ENCODE measurements at regions not wholly inside any gene's neighbourhood (a gene's known extent, or its start where the extent isn't known, plus 50 kb on each side); places are given as distances from the start of the nearest gene placed in this dataset.
A peak's percentile ranks its signal among the peaks of the same experiment; 100 is the strongest.

- DNase-seq, result no peak
Measured at GRCh38 chr3:159137949-159138348, 336.1 kb downstream of the MFSD1 start.

- no peak for DNase-seq
Measured at GRCh38 chr3:159139326-159139725, 337.5 kb downstream of the MFSD1 start.

- DNase-seq, result no peak
Measured at GRCh38 chr3:159144472-159144871, 342.6 kb downstream of the MFSD1 start.

- no peak for DNase-seq
Measured at GRCh38 chr3:159144891-159145290, 343.0 kb downstream of the MFSD1 start.

GRCh38 chr3:159146392-159146791, 344.5 kb downstream of the MFSD1 start:
- no peak for DNase-seq

- DNase-seq, result no peak
Measured at GRCh38 chr3:159146856-159147435, 345.1 kb downstream of the MFSD1 start.

- no peak for DNase-seq
Measured at GRCh38 chr3:159147813-159148212, 346.0 kb downstream of the MFSD1 start.

GRCh38 chr3:159148466-159148865, 346.6 kb downstream of the MFSD1 start:
- DNase-seq, result no peak

GRCh38 chr3:159149131-159149530, 347.3 kb downstream of the MFSD1 start:
- DNase-seq, result no peak

- DNase-seq, result no peak
Measured at GRCh38 chr3:159149633-159150032, 347.8 kb downstream of the MFSD1 start.

- DNase-seq, result no peak
Measured at GRCh38 chr3:159150180-159150579, 348.3 kb downstream of the MFSD1 start.

GRCh38 chr3:159151130-159151529, 349.3 kb downstream of the MFSD1 start:
- no peak for DNase-seq

- no peak for DNase-seq
Measured at GRCh38 chr3:159157275-159157674, 355.4 kb downstream of the MFSD1 start.

GRCh38 chr3:159158213-159158612, 356.4 kb downstream of the MFSD1 start:
- peak; percentile 80 for DNase-seq

GRCh38 chr3:159158801-159159200, 356.9 kb downstream of the MFSD1 start:
- DNase-seq, result no peak

- no peak for DNase-seq
Measured at GRCh38 chr3:159159546-159159945, 357.7 kb downstream of the MFSD1 start.

GRCh38 chr3:159163656-159164055, 361.8 kb downstream of the MFSD1 start:
- no peak for DNase-seq

GRCh38 chr3:159165961-159166360, 364.1 kb downstream of the MFSD1 start:
- DNase-seq, result no peak

- no peak for DNase-seq
Measured at GRCh38 chr3:159166899-159167586, 365.2 kb downstream of the MFSD1 start.

GRCh38 chr3:159168788-159169187, 366.9 kb downstream of the MFSD1 start:
- no peak for DNase-seq

GRCh38 chr3:159169828-159170227, 368.0 kb downstream of the MFSD1 start:
- DNase-seq, result peak; percentile 26

GRCh38 chr3:159170436-159171003, 368.7 kb downstream of the MFSD1 start:
- no peak for DNase-seq

GRCh38 chr3:159171333-159171732, 369.5 kb downstream of the MFSD1 start:
- DNase-seq, result peak; percentile 42

GRCh38 chr3:159172473-159172872, 370.6 kb downstream of the MFSD1 start:
- no peak for DNase-seq
